IMR-90 (cell line): ENCODE measurements at regions not wholly inside any gene's neighbourhood (a gene's known extent, or its start where the extent isn't known, plus 50 kb on each side); places are given as distances from the start of the nearest gene placed in this dataset.

Experiments used
- ATAC-seq: fragments of 200-7000 bp; cut with Tn5 transposase; 2 replicates; pipeline ENCODE4 v1.9.1; 2020; ENCODE audit warnings: low read depth, mild to moderate bottlenecking, moderate library complexity
- BruUV-seq: library from RNA; stranded (reverse); fragments of 400-500 nt; replicated peaks from 2 replicates; lab custom pipeline; 2021; lab: Mats Ljungman, UMichigan
- CTCF ChIA-PET: fragments of 300-600 bp; formaldehyde crosslinking; extraction: SDS; loops from one replicate; lab custom pipeline; 2021; ENCODE audit warnings: antibody characterized with exemption; lab: Yijun Ruan, JAX
- POLR2A ChIA-PET: fragments of 300-600 bp; sonication (Branson Sonifier 250); formaldehyde crosslinking; loops from one replicate; lab custom pipeline; 2022; ENCODE audit warnings: antibody characterized with exemption; ENCODE audit not compliant: unreplicated experiment; lab: Charles Lee
- DNase-seq: peaks from one replicate; pipeline ENCODE4 v3.0.0; 2013
- H2AFZ ChIP-seq: replicated peaks from 2 replicates; pipeline ENCODE3; 2013; ENCODE audit warnings: low read length, mild to moderate bottlenecking; ENCODE audit not compliant: poor library complexity
- H2AK5ac ChIP-seq: 2 replicates; pipeline ENCODE4 v1.6.1; 2013; ENCODE audit warnings: low read depth, low read length, inconsistent platforms
- H2AK9ac ChIP-seq: replicated peaks from 2 replicates; pipeline ENCODE3; 2013; ENCODE audit warnings: mild to moderate bottlenecking, low read depth, low read length, moderate library complexity; ENCODE audit not compliant: poor library complexity
- H2BK120ac ChIP-seq: 2 replicates; pipeline ENCODE4 v1.6.1; 2013; ENCODE audit warnings: low read depth, low read length, inconsistent platforms
- H2BK15ac ChIP-seq: 3 replicates; pipeline ENCODE4 v1.6.1; 2013; ENCODE audit warnings: low read depth, low read length, inconsistent platforms
- H2BK20ac ChIP-seq: 2 replicates; pipeline ENCODE4 v1.6.1; 2013; ENCODE audit warnings: low read depth, mild to moderate bottlenecking, inconsistent platforms, low read length, moderate library complexity
- H2BK5ac ChIP-seq: 2 replicates; pipeline ENCODE4 v1.6.1; 2013; ENCODE audit warnings: mild to moderate bottlenecking, low read depth, low read length, inconsistent platforms; ENCODE audit not compliant: poor library complexity, severe bottlenecking
- H3K14ac ChIP-seq: replicated peaks from 2 replicates; pipeline ENCODE4 v1.6.1; 2013; ENCODE audit warnings: low read depth, low read length, inconsistent platforms
- H3K18ac ChIP-seq: 2 replicates; pipeline ENCODE4 v1.6.1; 2013; ENCODE audit warnings: low read depth, low read length, control low read depth
- H3K23ac ChIP-seq: 2 replicates; pipeline ENCODE4 v1.6.1; 2013; ENCODE audit warnings: low read depth, low read length, inconsistent platforms
- H3K27ac ChIP-seq: 2 replicates; pipeline ENCODE4 v1.5.1; 2013; ENCODE audit warnings: mild to moderate bottlenecking, control low read depth, low read length; ENCODE audit not compliant: insufficient read depth
- H3K27me3 ChIP-seq: 2 replicates; pipeline ENCODE4 v1.6.1; 2013; ENCODE audit warnings: low read length; ENCODE audit not compliant: control insufficient read depth, insufficient read depth
- H3K36me3 ChIP-seq: 2 replicates; pipeline ENCODE4 v1.6.1; 2013; ENCODE audit warnings: low read length, mixed read lengths; ENCODE audit not compliant: control insufficient read depth, insufficient read depth
- H3K4ac ChIP-seq: 2 replicates; pipeline ENCODE4 v1.6.1; 2013; ENCODE audit warnings: low read depth, low read length, inconsistent platforms
- H3K4me1 ChIP-seq: 2 replicates; pipeline ENCODE4 v1.6.1; 2013; ENCODE audit warnings: low read length, mixed read lengths; ENCODE audit not compliant: control insufficient read depth, insufficient read depth
- H3K4me2 ChIP-seq: 2 replicates; pipeline ENCODE4 v1.6.1; 2013; ENCODE audit warnings: low read depth, mild to moderate bottlenecking, control low read depth, low read length, moderate library complexity
- H3K4me3 ChIP-seq: 2 replicates; pipeline ENCODE4 v1.5.1; 2013; ENCODE audit warnings: low read depth, mild to moderate bottlenecking, control low read depth, low read length, moderate library complexity; ENCODE audit not compliant: insufficient read depth
- H3K56ac ChIP-seq: 2 replicates; pipeline ENCODE4 v1.6.1; 2013; ENCODE audit warnings: low read length, inconsistent platforms; ENCODE audit not compliant: insufficient read depth; ENCODE audit errors: extremely low read depth
- H3K79me1 ChIP-seq, 2 experiments: 2 replicates each; pipeline ENCODE4 v1.6.1; 2013; ENCODE audit warnings: low read length in 2 of 2, inconsistent platforms in 1 of 2, low read depth in 1 of 2
- H3K9ac ChIP-seq: 2 replicates; pipeline ENCODE4 v1.6.1; 2013; ENCODE audit warnings: low read depth, low read length, control low read depth
- H3K9me1 ChIP-seq: 2 replicates; pipeline ENCODE4 v1.6.1; 2013; ENCODE audit warnings: low read length, inconsistent platforms; ENCODE audit not compliant: insufficient read depth
- H3K9me3 ChIP-seq: 2 replicates; pipeline ENCODE4 v1.6.1; 2013; ENCODE audit warnings: low read length; ENCODE audit not compliant: control insufficient read depth, insufficient read depth
- H4K20me1 ChIP-seq: 2 replicates; pipeline ENCODE4 v1.6.1; 2013; ENCODE audit warnings: low read length, inconsistent platforms; ENCODE audit not compliant: insufficient read depth
- H4K5ac ChIP-seq: 2 replicates; pipeline ENCODE4 v1.6.1; 2013; ENCODE audit warnings: mild to moderate bottlenecking, low read depth, low read length, control low read depth
- H4K8ac ChIP-seq, 2 experiments: 2 replicates each; pipeline ENCODE4 v1.6.1; 2013; ENCODE audit warnings: low read depth in 2 of 2, low read length in 2 of 2, control low read depth in 1 of 2, inconsistent platforms in 1 of 2
- H4K91ac ChIP-seq: 2 replicates; pipeline ENCODE4 v1.6.1; 2013; ENCODE audit warnings: low read depth, low read length, inconsistent platforms; ENCODE audit not compliant: insufficient read depth
- BHLHE40 ChIP-seq: fragments of 150-350 bp; IDR thresholded peaks from 2 replicates; pipeline ENCODE4 v1.6.1; 2016; ENCODE audit warnings: mild to moderate bottlenecking, low read depth, low read length
- CEBPB ChIP-seq: IDR thresholded peaks from 2 replicates; pipeline ENCODE4 v1.6.1; 2012; ENCODE audit warnings: low read depth, low read length, improper control_type of control experiment
- CHD1 ChIP-seq: IDR thresholded peaks from 2 replicates; pipeline ENCODE4 v1.6.1; 2012; ENCODE audit warnings: low read depth, low read length, improper control_type of control experiment
- ELK1 ChIP-seq: fragments of 150-350 bp; IDR thresholded peaks from 2 replicates; pipeline ENCODE4 v1.6.1; 2016; ENCODE audit warnings: low read depth, mild to moderate bottlenecking, low read length, moderate library complexity, borderline replicate concordance
- FOS ChIP-seq: fragments of 150-350 bp; IDR thresholded peaks from 2 replicates; pipeline ENCODE4 v1.6.1; 2016; ENCODE audit warnings: low read depth, low read length
- MAFK ChIP-seq: IDR thresholded peaks from 2 replicates; pipeline ENCODE4 v1.6.1; 2012; ENCODE audit warnings: low read depth, low read length, improper control_type of control experiment
- MAZ ChIP-seq: IDR thresholded peaks from 2 replicates; pipeline ENCODE4 v1.6.1; 2012; ENCODE audit warnings: low read depth, mild to moderate bottlenecking, low read length, improper control_type of control experiment, moderate library complexity, borderline replicate concordance
- MXI1 ChIP-seq: IDR thresholded peaks from 2 replicates; pipeline ENCODE4 v1.6.1; 2012; ENCODE audit warnings: low read depth, mild to moderate bottlenecking, low read length, moderate library complexity, borderline replicate concordance
- NFE2L2 ChIP-seq: fragments of 150-350 bp; IDR thresholded peaks from 2 replicates; pipeline ENCODE4 v1.6.1; 2016; ENCODE audit warnings: low read depth, mild to moderate bottlenecking, low read length
- POLR2A ChIP-seq: IDR thresholded peaks from 2 replicates; pipeline ENCODE4 v1.6.1; 2012; ENCODE audit warnings: mild to moderate bottlenecking, low read depth, low read length
- RAD21 ChIP-seq: IDR thresholded peaks from 2 replicates; pipeline ENCODE4 v1.6.1; 2012; ENCODE audit warnings: low read length, improper control_type of control experiment
- RCOR1 ChIP-seq: IDR thresholded peaks from 2 replicates; pipeline ENCODE4 v1.6.1; 2012; ENCODE audit warnings: mild to moderate bottlenecking, low read length, improper control_type of control experiment; ENCODE audit not compliant: insufficient replicate concordance
- RFX5 ChIP-seq: IDR thresholded peaks from 2 replicates; pipeline ENCODE4 v1.8.0; 2012; ENCODE audit warnings: low read depth, mild to moderate bottlenecking, low read length, moderate library complexity
- SMC3 ChIP-seq: fragments of 150-350 bp; IDR thresholded peaks from 2 replicates; pipeline ENCODE4 v1.6.1; 2016; ENCODE audit warnings: low read depth, mild to moderate bottlenecking, antibody characterized with exemption, low read length, moderate library complexity
- USF2 ChIP-seq: fragments of 150-350 bp; IDR thresholded peaks from 2 replicates; pipeline ENCODE4 v1.6.1; 2017; ENCODE audit warnings: mild to moderate bottlenecking, antibody characterized with exemption, low read length, low read depth
- WGBS, 2 experiments: methylation state at CpG; one replicate each; pipeline versions ENCODE4 v1.1.5 to v1.1.7; 2013; ENCODE audit warnings: missing lambda C conversion rate in 2 of 2; ENCODE audit not compliant: insufficient read length in 1 of 2; ENCODE audit errors: extremely low coverage in 2 of 2; 5-methylcytosine and 5-hydroxymethylcytosine counted together
- dilution Hi-C: fragments of 300-500 bp; cut with HindIII; formaldehyde crosslinking; loops from one replicate; pipeline ENCODE4 v1.14.3; 2018; ENCODE audit warnings: low sequenced_read_pairs; ENCODE audit not compliant: unreplicated experiment
- in situ Hi-C: fragments of 300-500 bp; cut with MboI; formaldehyde crosslinking; loops from 3 replicates; pipeline ENCODE4 v1.14.3; 2019; ENCODE audit warnings: low sequenced_read_pairs, inconsistent platforms, mixed read lengths
- intact Hi-C: fragments of 100-400 bp; cut with micrococcal nuclease; formaldehyde crosslinking; loops from 2 replicates; pipeline ENCODE4 v1.10.0; 2022

- DNase-seq (no peak), ATAC-seq (no peak)
- H3K18ac ChIP-seq = no peak overlapping the region
- H3K4me2 ChIP-seq = no peak overlapping the region
- no peak overlapping the region for H2AK9ac ChIP-seq
- BruUV-seq = no TSS peak
- ChIA-PET CTCF (no interaction called here), POLR2A (no interaction called here)
- no peak overlapping the region for H3K27ac ChIP-seq
- H3K4me3 ChIP-seq = no peak overlapping the region
- in situ Hi-C loops (no loop called here), dilution Hi-C loops (no loop called here), intact Hi-C loops (no loop called here)
- no peak overlapping the region for H3K14ac ChIP-seq
- H3K9me3 ChIP-seq = no peaks in the 10 kb centered on the region
- H3K9me1 ChIP-seq = no peaks in the 10 kb centered on the region
- H4K91ac ChIP-seq = no peak overlapping the region
- no peak overlapping the region for H4K5ac ChIP-seq
- no peaks in the 10 kb centered on the region for H4K20me1 ChIP-seq
- no peak overlapping the region for H3K56ac ChIP-seq
- TF ChIP-seq MAFK = no peak
- no peak for TF ChIP-seq CEBPB
- no peak for TF ChIP-seq FOS
- TF ChIP-seq POLR2A = no peak
- TF ChIP-seq BHLHE40 = no peak
- no peak for TF ChIP-seq NFE2L2
- TF ChIP-seq RAD21 = no peak
- TF ChIP-seq ELK1 = no peak
- TF ChIP-seq RFX5 = no peak
- no peak for TF ChIP-seq CHD1
- TF ChIP-seq USF2 = no peak
- TF ChIP-seq MAZ = no peak
- no peak for TF ChIP-seq RCOR1
- TF ChIP-seq MXI1 = no peak
- TF ChIP-seq SMC3 = no peak
- no peak overlapping the region for H2BK20ac ChIP-seq
- H3K4me1 ChIP-seq = no peaks in the 10 kb centered on the region
- no peaks in the 10 kb centered on the region for H3K79me1 ChIP-seq
- no CpG with 5 or more reads among the region's 3 CpGs for WGBS, 2 experiments
- H2BK5ac ChIP-seq = no peak overlapping the region
- no peak overlapping the region for H3K4ac ChIP-seq
- H4K8ac ChIP-seq = no peak overlapping the region
- H2AFZ ChIP-seq = no peak overlapping the region
- H2AK5ac ChIP-seq = no peak overlapping the region
- H2BK15ac ChIP-seq = no peak overlapping the region
- no peak overlapping the region for H2BK120ac ChIP-seq
- H3K36me3 ChIP-seq = no peaks in the 10 kb centered on the region
- no peaks in the 10 kb centered on the region; the same call in 1 of the 2 replicates for H3K27me3 ChIP-seq
- no peak overlapping the region for H3K9ac ChIP-seq
- no peak overlapping the region for H3K23ac ChIP-seq
Observed at GRCh38 chr1:60949826-60950197, 132.5 kb upstream of the NFIA start.
